K562 (cell line): ENCODE measurements at regions not wholly inside any gene's neighbourhood (a gene's known extent, or its start where the extent isn't known, plus 50 kb on each side); places are given as distances from the start of the nearest gene placed in this dataset.

Experiments
- ATAC-seq: fragments of 200-7000 bp; cut with Tn5 transposase; 3 replicates; pipeline ENCODE4 v1.9.1; 2020; ENCODE audit warnings: moderate library complexity
- BruUV-seq: library from RNA; stranded (reverse); fragments of 400-500 nt; replicated peaks from 2 replicates; lab custom pipeline; 2021; lab: Mats Ljungman, UMichigan
- CTCF ChIA-PET: fragments of 300-600 bp; formaldehyde crosslinking; extraction: SDS; loops from one replicate; lab custom pipeline; 2021; ENCODE audit warnings: low intra/inter-chr PET ratio; lab: Yijun Ruan, JAX
- POLR2A ChIA-PET: fragments of 300-600, 350-650 bp; sonication (Branson Sonifier 250); formaldehyde crosslinking; extraction: SDS; loops from one replicate; lab custom pipeline; 2021; ENCODE audit warnings: antibody characterized with exemption, inconsistent platforms; lab: Yijun Ruan, JAX
- DNase-seq, 4 experiments: peaks; one replicate each; pipeline versions ENCODE4 v3.0.0 to v3.0.0-alpha.2; 2011 to 2018; ENCODE audit warnings: low spot score in 3 of 4, mixed read lengths in 3 of 4; ENCODE audit errors: extremely low read depth in 1 of 4
- FAIRE-seq: peaks from 2 replicates; lab custom pipeline; 2011; peaks lifted over from hg19 to GRCh38; lab: Jason Lieb, UNC
- H2AFZ ChIP-seq: 2 replicates; pipeline ENCODE4 v1.6.0; 2011; ENCODE audit warnings: low read depth, low read length, control low read depth, inconsistent platforms
- H3K27ac ChIP-seq: fragments of 200-600 bp; 3 replicates; pipeline ENCODE4 v1.8.0; 2011; ENCODE audit warnings: low read depth, mild to moderate bottlenecking, control low read depth, inconsistent platforms, low read length, moderate library complexity, mixed read lengths; ENCODE audit errors: extremely low read depth
- H3K27me3 ChIP-seq, 2 experiments: fragments of 300-600 bp in 1 of 2; 2 replicates in 1 of 2; 3 replicates in 1 of 2; pipeline versions ENCODE4 v1.6.0 to v1.8.0; 2011; ENCODE audit warnings: inconsistent platforms in 2 of 2, low read length in 2 of 2, mild to moderate bottlenecking in 1 of 2, mixed read lengths in 1 of 2, moderate library complexity in 1 of 2; ENCODE audit not compliant: control insufficient read depth in 2 of 2, insufficient read depth in 2 of 2
- H3K36me3 ChIP-seq: fragments of 300-600 bp; 3 replicates; pipeline ENCODE4 v1.8.0; 2011; ENCODE audit warnings: mild to moderate bottlenecking, low read length, inconsistent platforms; ENCODE audit not compliant: control insufficient read depth, insufficient read depth
- H3K4me1 ChIP-seq, 2 experiments: fragments of 200-600 bp in 1 of 2; replicated peaks in 1 of 2; 2 replicates in 1 of 2; 3 replicates in 1 of 2; pipeline versions ENCODE4 v1.5.1 to v1.8.0; 2011; ENCODE audit warnings: inconsistent platforms in 2 of 2, low read length in 2 of 2, mild to moderate bottlenecking in 1 of 2, mixed read lengths in 1 of 2, moderate library complexity in 1 of 2; ENCODE audit not compliant: control insufficient read depth in 2 of 2, insufficient read depth in 2 of 2
- H3K4me2 ChIP-seq: 2 replicates; pipeline ENCODE4 v1.6.1; 2011; ENCODE audit warnings: low read length, control low read depth, inconsistent platforms, mixed read lengths; ENCODE audit not compliant: insufficient read depth
- H3K4me3 ChIP-seq: fragments of 200-600 bp; sonication (generic), shearing (Covaris generic); 2 replicates; pipeline ENCODE4 v1.5.1; 2016; ENCODE audit warnings: control low read depth, inconsistent platforms
- H3K79me2 ChIP-seq: fragments of 200-600 bp; 3 replicates; pipeline ENCODE4 v1.8.0; 2011; ENCODE audit warnings: low read length, inconsistent platforms; ENCODE audit not compliant: control insufficient read depth, insufficient read depth
- H3K9ac ChIP-seq, 2 experiments: 2 replicates each; pipeline versions ENCODE4 v1.6.0 to v1.6.1; 2011; ENCODE audit warnings: low read depth in 2 of 2, low read length in 2 of 2, control low read depth in 1 of 2, inconsistent platforms in 1 of 2, mild to moderate bottlenecking in 1 of 2, mixed read lengths in 1 of 2; ENCODE audit not compliant: insufficient read depth in 1 of 2
- H3K9me1 ChIP-seq: one replicate; pipeline ENCODE4 v1.6.0; 2011; ENCODE audit warnings: inconsistent platforms, mild to moderate bottlenecking, low read length, moderate library complexity; ENCODE audit not compliant: control insufficient read depth, insufficient read depth
- H3K9me3 ChIP-seq: replicated peaks from 2 replicates; pipeline ENCODE4 v1.5.1; 2011; ENCODE audit warnings: low read depth, low read length, inconsistent platforms; ENCODE audit not compliant: control insufficient read depth, insufficient read depth
- H4K20me1 ChIP-seq: replicated peaks from 2 replicates; pipeline ENCODE4 v1.6.1; 2011; ENCODE audit warnings: low read length, inconsistent platforms, mixed read lengths; ENCODE audit not compliant: control insufficient read depth, insufficient read depth
- BCLAF1 ChIP-seq, 2 experiments: fragments of 450-650 bp in 1 of 2; IDR thresholded peaks; 2 replicates each; pipeline ENCODE4 v1.6.1; 2011 to 2017; ENCODE audit warnings: low read depth in 2 of 2, antibody characterized with exemption in 1 of 2, borderline replicate concordance in 1 of 2, low read length in 1 of 2, mild to moderate bottlenecking in 1 of 2, mixed read lengths in 1 of 2; ENCODE audit not compliant: control insufficient read depth in 1 of 2
- CREBBP ChIP-seq: IDR thresholded peaks from one replicate; pipeline ENCODE4 v1.6.1; 2012; ENCODE audit warnings: low read depth, mild to moderate bottlenecking, control low read depth, inconsistent platforms, low read length
- ELK1 ChIP-seq: sonication (generic); formaldehyde crosslinking; IDR thresholded peaks from 2 replicates; pipeline ENCODE4 v1.8.1; 2022; ENCODE audit warnings: missing genetic modification reagents
- GABPB2 ChIP-seq: fragments of 250-450 bp; sonication (Bioruptor Pico); conservative IDR thresholded peaks from 2 replicates; pipeline ENCODE4 v1.5.1; 2021; ENCODE audit warnings: mild to moderate bottlenecking
- HDAC6 ChIP-seq: IDR thresholded peaks from 2 replicates; pipeline ENCODE4 v1.6.1; 2012; ENCODE audit warnings: low read depth, mild to moderate bottlenecking, control low read depth, inconsistent platforms, low read length, moderate library complexity
- HDAC8 ChIP-seq: fragments of 450-650 bp; IDR thresholded peaks from 2 replicates; pipeline ENCODE4 v1.6.1; 2016; ENCODE audit warnings: mild to moderate bottlenecking, missing genetic modification characterization, moderate library complexity, missing compliant biosample characterization
- RBM34 ChIP-seq: fragments of 200-400 bp; formaldehyde crosslinking; IDR thresholded peaks from 2 replicates; pipeline ENCODE4 v1.6.1; 2018; ENCODE audit warnings: low read length, borderline replicate concordance; ENCODE audit not compliant: insufficient read depth
- SMAD2 ChIP-seq: fragments of 150-350 bp; IDR thresholded peaks from 2 replicates; pipeline ENCODE4 v1.6.1; 2014; ENCODE audit warnings: low read depth, mild to moderate bottlenecking, low read length
- YBX1 ChIP-seq: fragments of 450-650 bp; IDR thresholded peaks from 2 replicates; pipeline ENCODE4 v1.7.1; 2016; ENCODE audit warnings: mild to moderate bottlenecking
- ZHX1 ChIP-seq: fragments of 150-350 bp; conservative IDR thresholded peaks from 2 replicates; pipeline ENCODE4 v1.6.1; 2014; ENCODE audit warnings: low read length
- ZNF121 ChIP-seq: sonication (generic); formaldehyde crosslinking; conservative IDR thresholded peaks from 2 replicates; pipeline ENCODE4 v1.8.0; 2022; ENCODE audit warnings: missing genetic modification reagents
- ZNF277 ChIP-seq: fragments of 250-450 bp; sonication (Bioruptor Pico); IDR thresholded peaks from 2 replicates; pipeline ENCODE4 v1.8.0; 2022; ENCODE audit warnings: inconsistent platforms, mild to moderate bottlenecking, moderate library complexity, borderline replicate concordance
- ZNF655 ChIP-seq: fragments of 250-450 bp; sonication (Bioruptor Pico); IDR thresholded peaks from 2 replicates; pipeline ENCODE4 v1.5.0; 2021
- WGBS: fragments of 100-300 bp; shearing (Covaris generic); methylation state at CpG from one replicate; pipeline ENCODE4 v1.1.6; 2016; ENCODE audit warnings: low coverage, mixed read lengths; ENCODE audit not compliant: insufficient coverage; ENCODE audit errors: missing lambda C conversion rate; 5-methylcytosine and 5-hydroxymethylcytosine counted together
- in situ Hi-C: fragments of 300-500 bp; cut with MboI; formaldehyde crosslinking; loops from 4 replicates; pipeline ENCODE4 v1.15.0; 2018; ENCODE audit warnings: inconsistent platforms, mixed read lengths
- intact Hi-C: fragments of 100-400 bp; cut with micrococcal nuclease; formaldehyde crosslinking; loops from 2 replicates; pipeline ENCODE4 v1.14.2; 2022

- FAIRE-seq (no peak), ATAC-seq (no peak), DNase-seq (no peak)
- Histone ChIP-seq H2AFZ (no peak overlapping the region), H3K36me3 (no peaks in the 10 kb centered on the region), H3K79me2 (no peaks in the 10 kb centered on the region), H3K9me3 (no peaks in the 10 kb centered on the region), H3K4me2 (no peak overlapping the region), H3K27me3 (peaks cover under 1 to 44% of the 10 kb centered on the region in 2 experiments; a peak in 3 of 5 replicates), H3K4me3 (no peak overlapping the region), H4K20me1 (no peaks in the 10 kb centered on the region), H3K4me1 (peaks cover 0 to 9% of the 10 kb centered on the region in 2 experiments; a peak in 2 of 5 replicates), H3K9me1 (no peaks in the 10 kb centered on the region), H3K9ac (no peak overlapping the region), H3K27ac (no peak overlapping the region)
- in situ Hi-C loops: no loop called here
- BruUV-seq: no TSS peak
- CTCF ChIA-PET: no interaction called here
- POLR2A ChIA-PET: no interaction called here
- 12% methylated on average over 6 of the region's 6 CpGs for WGBS
- intact Hi-C loops: no loop called here
- no peak for TF ChIP-seq HDAC8 (tag)
- TF ChIP-seq ZNF121 (CRISPR knock-in tag): no peak
- no peak for TF ChIP-seq ELK1 (CRISPR knock-in tag)
- no peak for TF ChIP-seq GABPB2 (CRISPR knock-in tag)
- no peak for TF ChIP-seq ZHX1
- no peak for TF ChIP-seq BCLAF1 (IDR thresholded peaks at IDR 0.05; ENCODE audit: borderline replicate concordance in 1 of 2, control insufficient read depth in 1 of 2, low read depth in 2 of 2, low read length in 1 of 2)
- no peak for TF ChIP-seq RBM34
- no peak for TF ChIP-seq ZNF655 (CRISPR knock-in tag)
- TF ChIP-seq ZNF277: no peak
- no peak for TF ChIP-seq CREBBP
- no peak for TF ChIP-seq SMAD2
- no peak for TF ChIP-seq YBX1
- TF ChIP-seq HDAC6: no peak
These were observed 100.8 kb upstream of the DIO3 start for GRCh38 chr14:101460521-101460920.
